DMS153 (cell line): ENCODE measurements at regions not wholly inside any gene's neighbourhood (a gene's known extent, or its start where the extent isn't known, plus 50 kb on each side); places are given as distances from the start of the nearest gene placed in this dataset.

Source experiments
- DNase-seq: peaks from one replicate; lab custom pipeline; 2025; lab: John Stamatoyannopoulos, UW

GRCh38 chr6:6783721-6784120 lies 195.2 kb downstream of the LY86 start:
- DNase-seq = no peak

GRCh38 chr6:6784514-6785162 lies 196.1 kb downstream of the LY86 start:
- DNase-seq = no peak

DNA sequence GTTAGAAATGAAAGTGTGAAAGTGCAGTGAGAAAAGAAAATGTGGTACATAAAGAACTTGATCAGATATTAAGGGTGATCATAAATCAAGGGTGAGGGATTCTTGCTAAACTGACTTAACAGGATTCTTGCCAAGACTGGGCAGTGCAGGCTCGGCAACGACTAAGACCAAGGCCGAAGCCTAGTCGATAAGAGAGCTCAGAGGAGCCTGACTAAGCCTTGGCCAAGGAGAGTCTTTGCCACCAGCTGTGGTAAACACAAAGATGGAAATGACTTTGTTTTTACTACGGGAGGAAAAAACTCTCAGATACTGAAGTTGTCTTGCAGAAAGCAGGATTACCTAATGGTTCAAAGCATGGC lies 196.6 kb downstream of the LY86 start:
- no peak for DNase-seq

- DNase-seq = peak; percentile 37
Observed at GRCh38 chr6:6788394-6789032, 200.0 kb downstream of the LY86 start.

GRCh38 chr6:6790393-6790792 lies 201.9 kb downstream of the LY86 start:
- no peak for DNase-seq

DNA sequence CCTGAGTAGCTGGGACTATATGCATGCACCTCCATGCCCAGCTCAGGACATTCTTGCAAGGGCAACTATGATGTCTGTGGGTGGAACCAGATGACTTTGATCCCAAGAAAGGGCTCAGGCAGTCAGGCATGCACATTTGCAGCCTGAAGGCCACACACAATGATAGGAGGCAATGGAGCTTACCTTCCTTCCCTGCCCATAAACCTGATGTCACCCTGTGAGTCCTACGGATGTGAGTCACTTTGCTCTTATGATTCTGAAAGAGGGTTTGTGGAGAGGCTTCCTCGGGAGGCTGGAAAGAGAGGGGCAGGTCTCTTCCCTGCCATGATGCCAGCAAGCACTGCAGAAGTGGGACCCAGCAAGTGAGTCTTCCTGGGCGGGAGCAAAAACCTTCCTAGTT lies 202.4 kb downstream of the LY86 start:
- DNase-seq = no peak

DNA sequence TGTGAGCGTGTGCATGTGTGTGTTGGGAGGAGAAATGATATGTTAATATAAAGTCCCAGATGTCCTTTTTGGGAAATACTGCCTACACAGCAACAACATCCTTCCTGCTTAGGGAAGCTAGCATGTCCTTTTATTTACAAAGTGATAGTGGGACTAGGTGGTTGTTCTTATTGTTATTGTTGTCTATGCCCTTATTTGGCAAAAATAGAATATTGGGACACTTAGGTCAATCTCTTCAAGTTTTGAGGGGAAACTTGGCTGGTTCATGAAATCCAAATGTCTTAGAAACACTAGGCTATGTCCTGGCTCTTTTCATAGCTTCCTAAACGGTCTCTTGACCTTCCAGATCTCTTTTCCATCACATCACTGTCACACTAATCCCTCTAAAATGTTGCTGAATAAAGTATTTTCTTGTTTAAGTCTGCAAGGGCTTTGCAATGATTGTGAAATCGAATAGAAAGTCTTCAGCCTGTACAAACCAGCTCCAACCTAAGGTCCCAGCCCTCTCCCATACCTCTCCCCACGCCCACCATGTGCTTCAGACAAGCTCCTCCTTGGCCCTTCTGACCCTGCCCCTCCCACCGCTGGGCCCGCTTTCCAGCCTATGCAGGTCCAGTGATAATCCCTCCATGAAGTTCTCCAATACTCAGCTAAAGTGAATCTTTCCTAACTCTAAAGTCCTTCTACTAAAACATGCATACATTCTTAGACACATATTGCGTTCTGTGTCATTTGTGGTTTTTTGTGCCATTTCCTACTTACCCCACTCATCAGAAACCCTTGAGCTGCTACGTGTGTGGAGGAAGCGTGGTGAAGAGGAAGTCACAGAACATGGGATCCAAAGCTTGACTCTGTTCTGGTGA lies 205.1 kb downstream of the LY86 start:
- DNase-seq = no peak

GRCh38 chr6:6795393-6795792 lies 206.9 kb downstream of the LY86 start:
- DNase-seq = no peak

GRCh38 chr6:6796818-6797217 lies 208.3 kb downstream of the LY86 start:
- no peak for DNase-seq

GRCh38 chr6:6798448-6798860 lies 209.9 kb downstream of the LY86 start:
- no peak for DNase-seq

DNA sequence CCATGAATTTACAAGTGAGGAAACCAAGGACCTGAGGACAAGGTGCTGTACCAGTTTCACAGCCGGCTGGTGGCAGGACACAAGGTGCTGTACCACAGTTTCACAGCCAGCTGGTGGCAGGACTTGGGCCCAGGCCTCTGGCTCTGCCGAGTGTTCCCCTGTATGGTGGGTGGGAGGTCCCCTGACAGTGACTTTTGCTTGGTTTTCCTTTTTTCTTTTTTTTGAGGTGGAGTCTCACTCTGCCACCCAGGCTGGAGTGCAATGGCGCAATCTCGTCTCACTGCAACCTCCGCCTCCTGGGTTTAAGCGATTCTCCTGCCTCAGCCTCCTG lies 212.4 kb downstream of the LY86 start:
- no peak for DNase-seq

DNA sequence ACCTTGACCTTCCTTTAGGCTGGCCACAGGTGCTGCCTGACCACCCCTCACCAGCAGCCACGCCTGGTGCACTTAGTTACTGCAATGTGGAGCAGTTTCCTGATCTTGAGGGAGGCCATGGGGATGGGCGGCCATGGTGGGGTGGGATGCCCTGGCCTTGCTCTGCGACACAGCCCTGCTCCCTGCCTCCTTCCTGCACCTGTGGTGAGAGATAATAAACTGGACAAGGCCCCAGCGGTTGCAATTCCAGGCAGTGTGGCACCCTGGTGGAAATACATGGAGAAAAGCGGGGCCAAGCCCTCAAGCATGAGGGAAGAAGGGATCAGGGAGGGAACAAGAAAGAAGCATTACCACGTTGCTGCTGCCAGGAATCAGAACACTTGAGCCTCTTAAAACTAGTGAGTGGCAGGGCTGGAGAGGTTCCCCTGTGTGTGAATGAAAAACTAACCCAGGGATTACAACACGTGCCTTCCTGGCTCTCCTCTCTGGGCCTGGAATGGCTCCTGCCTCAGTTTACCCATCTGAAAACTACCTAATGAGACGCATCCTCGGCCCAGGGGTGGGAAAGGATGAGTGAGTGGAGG lies 213.2 kb downstream of the LY86 start:
- DNase-seq = no peak

GRCh38 chr6:6803180-6803977 lies 214.9 kb downstream of the LY86 start:
- DNase-seq = no peak

- no peak for DNase-seq
Observed at GRCh38 chr6:6804843-6805615, 216.5 kb downstream of the LY86 start.

- no peak for DNase-seq
Observed at GRCh38 chr6:6806844-6807518, 218.5 kb downstream of the LY86 start.

- no peak for DNase-seq
Observed at GRCh38 chr6:6808343-6808742, 219.8 kb downstream of the LY86 start.

DNA sequence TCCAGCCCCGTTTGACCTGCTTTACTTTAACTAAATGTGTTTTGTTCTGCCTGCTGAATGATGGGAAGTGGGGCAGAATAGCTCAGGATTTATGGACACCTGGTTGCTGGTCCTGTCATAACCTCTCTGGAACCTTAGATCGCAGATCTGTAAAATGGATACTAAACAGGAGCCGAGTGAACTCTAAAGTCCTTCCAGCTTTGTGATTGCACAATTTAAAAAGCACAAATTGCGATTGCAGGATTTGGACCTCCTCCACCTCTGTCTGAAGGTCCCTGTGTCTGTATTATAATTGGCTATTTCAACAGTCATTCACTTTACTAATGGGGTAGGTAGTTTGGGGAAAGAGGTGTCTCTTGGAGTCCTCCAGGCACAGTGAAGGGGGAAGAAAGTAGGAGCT lies 220.4 kb downstream of the LY86 start:
- DNase-seq = no peak

DNA sequence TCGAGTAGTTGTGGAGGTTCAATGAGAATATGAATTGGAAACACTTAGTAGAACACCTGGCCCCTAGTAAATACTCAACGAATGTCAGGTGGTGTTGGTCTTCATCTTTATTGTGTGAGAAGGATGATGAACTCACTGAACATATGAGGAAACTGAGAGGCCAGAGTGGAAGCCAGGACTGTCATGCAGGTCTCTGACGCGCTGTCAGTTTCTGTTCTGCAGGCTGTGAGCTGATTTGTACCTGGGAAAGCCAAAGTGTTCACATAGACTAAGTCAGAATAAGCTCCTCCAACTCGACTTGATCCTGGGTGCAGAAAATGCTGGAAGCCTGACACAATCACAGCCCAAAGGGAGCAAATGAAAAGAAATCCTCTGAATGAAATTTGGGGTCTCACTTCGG lies 222.2 kb downstream of the LY86 start:
- DNase-seq = peak; percentile 16

DNA sequence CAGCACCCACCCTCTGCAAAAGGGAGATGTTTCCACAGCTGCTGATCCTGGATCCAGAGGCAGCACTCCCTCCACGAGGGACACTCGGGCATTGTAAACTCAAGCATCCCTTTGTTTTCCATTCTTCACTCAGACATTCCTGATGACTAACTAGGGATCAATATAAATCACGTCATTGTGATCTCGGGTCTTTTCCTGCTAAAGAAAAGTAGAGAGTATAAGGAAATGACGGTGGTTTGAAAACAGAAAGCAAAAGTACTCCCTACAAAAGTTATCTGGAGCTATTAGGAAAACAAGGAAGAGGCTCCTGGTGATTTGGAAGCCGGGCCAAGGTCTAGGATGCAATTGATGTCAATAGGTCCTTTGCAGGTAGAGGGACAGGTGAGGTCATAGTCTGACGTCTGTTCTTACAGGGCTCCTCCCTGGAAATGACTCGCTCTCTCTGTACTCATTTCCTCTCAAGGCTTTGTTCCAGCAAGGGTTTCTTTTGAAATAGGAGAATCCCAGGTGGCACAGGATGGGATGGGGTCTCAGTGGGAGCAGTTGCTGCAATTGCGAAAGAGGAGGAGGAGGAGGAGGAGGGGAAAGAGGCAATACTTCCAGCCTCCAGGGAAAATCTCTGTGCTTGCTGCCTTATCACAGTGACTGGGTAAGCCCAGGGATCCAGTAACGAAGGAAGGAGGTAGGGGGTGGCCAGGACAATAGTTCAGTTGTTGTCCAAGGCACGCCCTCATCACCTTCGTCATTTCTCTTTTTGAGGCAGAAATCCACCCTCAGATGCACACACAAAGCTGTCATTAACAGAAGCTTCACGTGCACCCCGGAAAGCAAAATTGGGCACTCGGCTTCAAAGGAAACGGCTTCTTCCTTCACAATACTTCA lies 222.8 kb downstream of the LY86 start:
- peak; percentile 83 for DNase-seq

GRCh38 chr6:6812427-6812826 lies 223.9 kb downstream of the LY86 start:
- DNase-seq = no peak
